ENCODE measurements at regions not wholly inside any gene's neighbourhood (a gene's known extent, or its start where the extent isn't known, plus 50 kb on each side); places are given as distances from the start of the nearest gene placed in this dataset.

GRCh38 chr14:98966016-98966415 lies 306.0 kb downstream of the BCL11B start:
- H3K4me1 Mint-ChIP-seq (ENCODE audit: low read depth): peaks cover 37% of the 10 kb centered on the region
- no peak overlapping the region for H3K4me3 Mint-ChIP-seq
- DNase-seq: no peak
- no peaks in the 10 kb centered on the region for H3K27me3 Mint-ChIP-seq
- H3K36me3 Mint-ChIP-seq (ENCODE audit: low read depth): no peaks in the 10 kb centered on the region
- no peaks in the 10 kb centered on the region for H3K9me3 Mint-ChIP-seq
- H3K27ac Mint-ChIP-seq: no peak overlapping the region

- H3K36me3 Mint-ChIP-seq (ENCODE audit: low read depth): no peaks in the 10 kb centered on the region
- no peaks in the 10 kb centered on the region for H3K27me3 Mint-ChIP-seq
- H3K4me1 Mint-ChIP-seq (ENCODE audit: low read depth): peaks cover 34% of the 10 kb centered on the region
- no peak overlapping the region for H3K4me3 Mint-ChIP-seq
- DNase-seq: no peak
- H3K9me3 Mint-ChIP-seq: no peaks in the 10 kb centered on the region
- H3K27ac Mint-ChIP-seq: no peak overlapping the region
Observed at GRCh38 chr14:98966475-98967162, 305.4 kb downstream of the BCL11B start.

- Mint-ChIP-seq H3K27me3 (no peaks in the 10 kb centered on the region), H3K4me3 (no peak overlapping the region), H3K4me1 (ENCODE audit: low read depth) (peaks cover 6% of the 10 kb centered on the region), H3K36me3 (ENCODE audit: low read depth) (peaks cover 2% of the 10 kb centered on the region), H3K27ac (no peak overlapping the region), H3K9me3 (peaks cover 5% of the 10 kb centered on the region)
- DNase-seq: no peak
Observed at GRCh38 chr14:98974113-98974512, 297.9 kb downstream of the BCL11B start.

- peaks cover 6% of the 10 kb centered on the region for H3K4me1 Mint-ChIP-seq (ENCODE audit: low read depth)
- no peak for DNase-seq
- no peaks in the 10 kb centered on the region for H3K27me3 Mint-ChIP-seq
- H3K4me3 Mint-ChIP-seq: no peak overlapping the region
- H3K27ac Mint-ChIP-seq: no peak overlapping the region
- H3K36me3 Mint-ChIP-seq (ENCODE audit: low read depth): peaks cover 2% of the 10 kb centered on the region
- peaks cover 9% of the 10 kb centered on the region for H3K9me3 Mint-ChIP-seq
Observed at GRCh38 chr14:98976271-98976670, 295.7 kb downstream of the BCL11B start.

- Mint-ChIP-seq H3K9me3 (peaks cover 12% of the 10 kb centered on the region), H3K27me3 (no peaks in the 10 kb centered on the region), H3K4me3 (no peak overlapping the region), H3K36me3 (ENCODE audit: low read depth) (peaks cover 2% of the 10 kb centered on the region), H3K27ac (no peak overlapping the region), H3K4me1 (ENCODE audit: low read depth) (peaks cover 7% of the 10 kb centered on the region)
- DNase-seq: no peak
Observed at GRCh38 chr14:98977451-98977850, 294.5 kb downstream of the BCL11B start.

GRCh38 chr14:98982986-98983385 lies 289.0 kb downstream of the BCL11B start:
- H3K4me1 Mint-ChIP-seq (ENCODE audit: low read depth): peaks cover 32% of the 10 kb centered on the region
- DNase-seq: no peak
- no peak overlapping the region for H3K4me3 Mint-ChIP-seq
- H3K36me3 Mint-ChIP-seq (ENCODE audit: low read depth): no peaks in the 10 kb centered on the region
- H3K27ac Mint-ChIP-seq: no peak overlapping the region
- H3K27me3 Mint-ChIP-seq: no peaks in the 10 kb centered on the region
- H3K9me3 Mint-ChIP-seq: peaks cover 12% of the 10 kb centered on the region

GRCh38 chr14:98984027-98984718 lies 287.8 kb downstream of the BCL11B start:
- DNase-seq: no peak
- peak overlapping the region; percentile 58 for H3K4me3 Mint-ChIP-seq
- H3K4me1 Mint-ChIP-seq (ENCODE audit: low read depth): peaks cover 32% of the 10 kb centered on the region
- H3K9me3 Mint-ChIP-seq: peaks cover 6% of the 10 kb centered on the region
- H3K27ac Mint-ChIP-seq: peak overlapping the region; percentile 92
- no peaks in the 10 kb centered on the region for H3K27me3 Mint-ChIP-seq
- H3K36me3 Mint-ChIP-seq (ENCODE audit: low read depth): no peaks in the 10 kb centered on the region

GRCh38 chr14:98984719-98985041 lies 287.3 kb downstream of the BCL11B start:
- peak overlapping the region; percentile 58 for H3K4me3 Mint-ChIP-seq
- H3K36me3 Mint-ChIP-seq (ENCODE audit: low read depth): no peaks in the 10 kb centered on the region
- no peaks in the 10 kb centered on the region for H3K27me3 Mint-ChIP-seq
- peak; percentile 76 for DNase-seq
- H3K4me1 Mint-ChIP-seq (ENCODE audit: low read depth): peaks cover 32% of the 10 kb centered on the region
- peak overlapping the region; percentile 92 for H3K27ac Mint-ChIP-seq
- peaks cover 6% of the 10 kb centered on the region for H3K9me3 Mint-ChIP-seq

GRCh38 chr14:98993818-98994217 lies 278.2 kb downstream of the BCL11B start:
- Mint-ChIP-seq H3K36me3 (ENCODE audit: low read depth) (no peaks in the 10 kb centered on the region), H3K27ac (no peak overlapping the region), H3K4me3 (no peak overlapping the region), H3K9me3 (no peaks in the 10 kb centered on the region), H3K4me1 (ENCODE audit: low read depth) (peaks cover 23% of the 10 kb centered on the region), H3K27me3 (no peaks in the 10 kb centered on the region)
- DNase-seq: no peak

- no peaks in the 10 kb centered on the region for H3K27me3 Mint-ChIP-seq
- H3K9me3 Mint-ChIP-seq: no peaks in the 10 kb centered on the region
- H3K27ac Mint-ChIP-seq: peak overlapping the region; percentile 74
- H3K36me3 Mint-ChIP-seq (ENCODE audit: low read depth): no peaks in the 10 kb centered on the region
- H3K4me3 Mint-ChIP-seq: no peak overlapping the region
- H3K4me1 Mint-ChIP-seq (ENCODE audit: low read depth): peaks cover 23% of the 10 kb centered on the region
- DNase-seq: no peak
Observed at GRCh38 chr14:98994561-98994960, 277.4 kb downstream of the BCL11B start.

GRCh38 chr14:98997526-98998205 lies 274.3 kb downstream of the BCL11B start:
- Mint-ChIP-seq H3K9me3 (no peaks in the 10 kb centered on the region), H3K4me3 (no peak overlapping the region), H3K36me3 (ENCODE audit: low read depth) (no peaks in the 10 kb centered on the region), H3K27ac (no peak overlapping the region), H3K27me3 (no peaks in the 10 kb centered on the region), H3K4me1 (ENCODE audit: low read depth) (peaks cover 23% of the 10 kb centered on the region)
- DNase-seq: no peak

GRCh38 chr14:98999345-98999744 lies 272.7 kb downstream of the BCL11B start:
- Mint-ChIP-seq H3K27ac (no peak overlapping the region), H3K9me3 (no peaks in the 10 kb centered on the region), H3K4me3 (no peak overlapping the region), H3K27me3 (no peaks in the 10 kb centered on the region), H3K4me1 (ENCODE audit: low read depth) (peaks cover 14% of the 10 kb centered on the region), H3K36me3 (ENCODE audit: low read depth) (no peaks in the 10 kb centered on the region)
- no peak for DNase-seq

GRCh38 chr14:98999901-99000300 lies 272.1 kb downstream of the BCL11B start:
- H3K36me3 Mint-ChIP-seq (ENCODE audit: low read depth): no peaks in the 10 kb centered on the region
- peaks cover 8% of the 10 kb centered on the region for H3K4me1 Mint-ChIP-seq (ENCODE audit: low read depth)
- H3K4me3 Mint-ChIP-seq: no peak overlapping the region
- no peak overlapping the region for H3K27ac Mint-ChIP-seq
- H3K9me3 Mint-ChIP-seq: no peaks in the 10 kb centered on the region
- DNase-seq: no peak
- H3K27me3 Mint-ChIP-seq: no peaks in the 10 kb centered on the region

- H3K9me3 Mint-ChIP-seq: no peaks in the 10 kb centered on the region
- H3K4me1 Mint-ChIP-seq (ENCODE audit: low read depth): no peaks in the 10 kb centered on the region
- H3K27me3 Mint-ChIP-seq: no peaks in the 10 kb centered on the region
- H3K27ac Mint-ChIP-seq: no peak overlapping the region
- no peak overlapping the region for H3K4me3 Mint-ChIP-seq
- H3K36me3 Mint-ChIP-seq (ENCODE audit: low read depth): no peaks in the 10 kb centered on the region
- no peak for DNase-seq
Observed at GRCh38 chr14:99001241-99001640, 270.8 kb downstream of the BCL11B start.

- H3K4me3 Mint-ChIP-seq: no peak overlapping the region
- H3K27me3 Mint-ChIP-seq: no peaks in the 10 kb centered on the region
- no peak overlapping the region for H3K27ac Mint-ChIP-seq
- DNase-seq: no peak
- H3K4me1 Mint-ChIP-seq (ENCODE audit: low read depth): no peaks in the 10 kb centered on the region
- H3K36me3 Mint-ChIP-seq (ENCODE audit: low read depth): no peaks in the 10 kb centered on the region
- no peaks in the 10 kb centered on the region for H3K9me3 Mint-ChIP-seq
Observed at GRCh38 chr14:99003646-99004045, 268.4 kb downstream of the BCL11B start.
